ENCODE measurements at regions not wholly inside any gene's neighbourhood (a gene's known extent, or its start where the extent isn't known, plus 50 kb on each side); places are given as distances from the start of the nearest gene placed in this dataset.
"Not testable (repeated sequence)": the region's sequence is repeated elsewhere in the genome, so short reads cannot be mapped to it uniquely, and the experiment has no call there.

DNA sequence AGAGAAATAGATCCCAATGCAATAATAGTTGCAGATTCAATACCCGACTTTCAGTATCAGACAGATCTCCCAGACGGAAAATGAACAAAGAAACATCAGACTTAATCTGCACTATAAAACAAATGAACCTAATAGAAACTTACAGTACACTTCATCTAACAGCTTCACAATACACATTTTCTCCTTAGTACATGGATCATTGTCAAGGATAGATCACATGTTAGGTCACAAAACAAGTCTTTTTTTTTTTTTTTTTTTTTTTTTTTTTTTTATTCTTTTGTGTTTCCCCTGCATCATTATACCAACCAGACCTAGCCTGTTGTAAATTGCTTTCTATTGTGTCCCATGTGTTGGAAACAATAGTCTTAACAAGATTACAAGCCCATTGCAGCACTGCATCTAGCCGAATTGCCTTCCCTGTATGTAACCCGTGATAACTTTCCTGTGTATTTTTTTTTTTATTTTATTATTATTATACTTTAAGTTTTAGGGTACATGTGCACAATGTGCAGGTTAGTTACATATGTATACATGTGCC, 134.0 kb upstream of the MAD2L1 start:
- TF ChIP-seq, protein P1, sequence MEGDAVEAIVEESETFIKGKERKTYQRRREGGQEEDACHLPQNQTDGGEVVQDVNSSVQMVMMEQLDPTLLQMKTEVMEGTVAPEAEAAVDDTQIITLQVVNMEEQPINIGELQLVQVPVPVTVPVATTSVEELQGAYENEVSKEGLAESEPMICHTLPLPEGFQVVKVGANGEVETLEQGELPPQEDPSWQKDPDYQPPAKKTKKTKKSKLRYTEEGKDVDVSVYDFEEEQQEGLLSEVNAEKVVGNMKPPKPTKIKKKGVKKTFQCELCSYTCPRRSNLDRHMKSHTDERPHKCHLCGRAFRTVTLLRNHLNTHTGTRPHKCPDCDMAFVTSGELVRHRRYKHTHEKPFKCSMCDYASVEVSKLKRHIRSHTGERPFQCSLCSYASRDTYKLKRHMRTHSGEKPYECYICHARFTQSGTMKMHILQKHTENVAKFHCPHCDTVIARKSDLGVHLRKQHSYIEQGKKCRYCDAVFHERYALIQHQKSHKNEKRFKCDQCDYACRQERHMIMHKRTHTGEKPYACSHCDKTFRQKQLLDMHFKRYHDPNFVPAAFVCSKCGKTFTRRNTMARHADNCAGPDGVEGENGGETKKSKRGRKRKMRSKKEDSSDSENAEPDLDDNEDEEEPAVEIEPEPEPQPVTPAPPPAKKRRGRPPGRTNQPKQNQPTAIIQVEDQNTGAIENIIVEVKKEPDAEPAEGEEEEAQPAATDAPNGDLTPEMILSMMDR (IDR thresholded peaks at IDR 0.05), result not testable (repeated sequence)
- TF ChIP-seq POLR2A (IDR thresholded peaks at IDR 0.05), result not testable (repeated sequence)
